Right lobe of liver (tissue), 6 donors: ENCODE measurements at regions not wholly inside any gene's neighbourhood (a gene's known extent, or its start where the extent isn't known, plus 50 kb on each side); places are given as distances from the start of the nearest gene placed in this dataset.

Experiments used
- ATAC-seq, 4 donors: fragments of 200-7000 bp; cut with Tn5 transposase; one replicate each; pipeline ENCODE4 v1.9.1; 2020; ENCODE audit warnings: mild to moderate bottlenecking in 4 of 4, moderate library complexity in 4 of 4
- DNase-seq, 3 donors: peaks; one replicate each; pipeline ENCODE4 v3.0.0-alpha.2; 2020
- H3K27ac ChIP-seq, 3 donors: fragments of 200-600 bp; one replicate each; pipeline ENCODE4 v1.8.0; 2022
- H3K27me3 ChIP-seq, 2 donors: fragments of 200-600 bp; one replicate each; pipeline ENCODE4 v1.8.0; 2022
- H3K36me3 ChIP-seq, 4 donors: fragments of 200-600 bp; sonication (generic) in 1 of 4; one replicate each; pipeline versions ENCODE4 v1.5.1 to v1.8.0; 2017 to 2022; ENCODE audit warnings: control low read depth in 1 of 4
- H3K4me1 ChIP-seq, 4 donors: fragments of 200-600 bp; sonication (generic) in 1 of 4; one replicate each; pipeline versions ENCODE4 v1.5.1 to v1.8.0; 2017 to 2022; ENCODE audit warnings: control low read depth in 1 of 4
- H3K4me3 ChIP-seq, 3 donors: fragments of 200-600 bp; one replicate each; pipeline ENCODE4 v1.8.0; 2022
- H3K9me3 ChIP-seq, 4 donors: fragments of 200-600 bp; sonication (generic) in 1 of 4; one replicate each; pipeline versions ENCODE4 v1.5.1 to v1.8.0; 2017 to 2022; ENCODE audit warnings: control low read depth in 1 of 4
- CTCF ChIP-seq, 4 donors: fragments of 200-600 bp in 3 of 4; fragments of 450-650 bp in 1 of 4; IDR thresholded peaks; one replicate each; pipeline versions ENCODE4 v1.5.1 to v1.8.0; 2016 to 2022; ENCODE audit warnings: antibody characterized with exemption in 4 of 4, mild to moderate bottlenecking in 2 of 4
- POLR2A ChIP-seq: fragments of 450-650 bp; IDR thresholded peaks from one replicate; pipeline ENCODE4 v1.6.1; 2017; ENCODE audit warnings: antibody characterized with exemption, mild to moderate bottlenecking
- WGBS: methylation state at CpG from one replicate; pipeline ENCODE4 v1.1.6; 2018; ENCODE audit warnings: low coverage, low lambda C conversion rate; ENCODE audit not compliant: insufficient coverage; ENCODE audit errors: missing lambda C conversion rate; 5-methylcytosine and 5-hydroxymethylcytosine counted together
- intact Hi-C, 2 donors: fragments of 100-400 bp; cut with DNase I; formaldehyde crosslinking; loops; one replicate each; pipeline versions ENCODE4 v1.11.2 to v1.14.1; 2022
- donor health status: DM: no; HTN: yes; CAD: no.
- donor health status: DM: no; HTN: no; CAD: no.
- donor health status: DM: no; HTN: no; CAD: no.
- donor health status: DM: no; HTN: yes; CAD: no.
- donor health status: DM: no; HTN: yes; CAD: no.

- 45% methylated on average over 5 of the region's 6 CpGs for WGBS
- Histone ChIP-seq H3K36me3 (no peaks in the 10 kb centered on the region), H3K27ac (no peak overlapping the region), H3K4me1 (no peaks in the 10 kb centered on the region), H3K4me3 (no peak overlapping the region), H3K27me3 (no peaks in the 10 kb centered on the region), H3K9me3 (no peaks in the 10 kb centered on the region)
- ATAC-seq: peak in 2 of 4 donors; percentile 23 to 67
- DNase-seq: no peak
- intact Hi-C loops: no loop called here
- TF ChIP-seq CTCF (IDR thresholded peaks at IDR 0.05): no peak
- TF ChIP-seq POLR2A: no peak
Measured at GRCh38 chr11:19642185-19643158, 70.2 kb upstream of the NAV2 start.

DNA sequence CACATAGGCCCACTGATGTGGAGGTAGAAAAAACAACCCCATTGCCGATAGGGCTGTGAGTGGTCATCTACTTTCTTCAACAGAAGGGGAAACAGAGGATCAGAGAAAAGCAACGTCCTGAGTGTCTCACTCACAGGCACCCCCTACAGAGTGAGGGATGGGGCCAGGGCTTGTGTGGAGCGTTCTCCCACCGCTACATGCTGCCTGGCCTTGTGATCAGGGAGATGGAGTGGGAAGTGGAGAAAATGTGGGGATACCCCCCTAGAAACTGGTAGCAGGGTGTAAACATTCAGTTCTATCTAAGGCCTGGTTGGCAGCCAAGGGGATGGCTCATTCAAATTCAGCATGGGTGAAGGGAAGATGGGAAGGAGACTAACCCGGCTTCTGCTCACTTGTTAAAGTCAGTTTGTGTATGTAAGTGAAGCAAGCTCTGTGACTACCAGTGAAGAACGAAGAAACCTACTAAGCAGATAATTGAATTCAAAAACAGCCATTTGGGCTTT is 73.0 kb upstream of the NAV2 start:
- H3K27me3 ChIP-seq: no peaks in the 10 kb centered on the region
- H3K9me3 ChIP-seq: no peaks in the 10 kb centered on the region
- no peaks in the 10 kb centered on the region for H3K4me1 ChIP-seq
- intact Hi-C loops: no loop called here
- ATAC-seq (no peak), DNase-seq (no peak)
- no peak overlapping the region for H3K4me3 ChIP-seq
- 95% methylated on average over 6 of the region's 6 CpGs for WGBS
- TF ChIP-seq CTCF (IDR thresholded peaks at IDR 0.05): no peak
- TF ChIP-seq POLR2A: no peak
- no peaks in the 10 kb centered on the region for H3K36me3 ChIP-seq
- no peak overlapping the region for H3K27ac ChIP-seq

- TF ChIP-seq POLR2A (no peak), CTCF (IDR thresholded peaks at IDR 0.05) (no peak)
- H3K4me3 ChIP-seq: no peak overlapping the region
- ATAC-seq: no peak
- 86% methylated on average over 3 of the region's 3 CpGs for WGBS
- H3K27me3 ChIP-seq: no peaks in the 10 kb centered on the region
- no peak overlapping the region for H3K27ac ChIP-seq
- H3K9me3 ChIP-seq: no peaks in the 10 kb centered on the region
- H3K4me1 ChIP-seq: no peaks in the 10 kb centered on the region
- no peaks in the 10 kb centered on the region for H3K36me3 ChIP-seq
- DNase-seq: no peak
- intact Hi-C loops: no loop called here
Measured at GRCh38 chr11:19635332-19635731, 77.3 kb upstream of the NAV2 start.

DNA sequence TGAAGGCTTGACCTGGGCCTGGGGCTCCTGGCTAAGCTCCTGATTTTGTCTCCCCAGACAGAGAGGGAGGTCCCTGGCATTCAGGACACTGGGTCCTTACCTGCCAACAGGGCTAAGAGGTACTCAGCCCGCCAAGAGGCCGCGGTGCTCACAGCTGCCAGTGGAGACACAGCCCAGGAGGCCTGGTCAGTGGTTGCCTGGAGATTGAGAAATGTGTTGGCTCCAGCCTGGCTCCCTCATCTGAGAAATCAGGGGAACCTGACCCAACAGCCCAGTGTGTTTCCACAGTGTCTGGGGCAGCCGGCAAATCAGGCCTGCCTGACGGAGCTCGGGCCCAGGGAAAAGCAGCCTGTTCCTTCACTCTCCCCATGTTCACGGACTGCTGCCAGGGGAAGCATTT is 79.4 kb upstream of the NAV2 start:
- DNase-seq (no peak), ATAC-seq (no peak)
- no peak for TF ChIP-seq POLR2A
- TF ChIP-seq CTCF (IDR thresholded peaks at IDR 0.05): no peak
- H3K27ac ChIP-seq: no peak overlapping the region
- intact Hi-C loops: no loop called here
- no CpG with 5 or more reads among the region's 7 CpGs for WGBS
- H3K27me3 ChIP-seq: no peaks in the 10 kb centered on the region
- H3K4me1 ChIP-seq: no peaks in the 10 kb centered on the region
- H3K36me3 ChIP-seq: no peaks in the 10 kb centered on the region
- no peak overlapping the region for H3K4me3 ChIP-seq
- no peaks in the 10 kb centered on the region for H3K9me3 ChIP-seq
